GM12878 (cell line): ENCODE measurements at regions not wholly inside any gene's neighbourhood (a gene's known extent, or its start where the extent isn't known, plus 50 kb on each side); places are given as distances from the start of the nearest gene placed in this dataset.

ENCODE experiments used
- ATAC-seq: fragments of 200-7000 bp; cut with Tn5 transposase; 3 replicates; pipeline ENCODE4 v1.9.1; 2020; ENCODE audit warnings: mild to moderate bottlenecking, moderate library complexity
- BruUV-seq: library from RNA; stranded (reverse); fragments of 400-500 nt; replicated peaks from 2 replicates; lab custom pipeline; 2021; lab: Mats Ljungman, UMichigan
- CTCF ChIA-PET: fragments of 300-600 bp; sonication (Branson Sonifier 250); formaldehyde crosslinking; extraction: SDS; loops from one replicate; lab custom pipeline; 2021; ENCODE audit warnings: inconsistent platforms; lab: Yijun Ruan, JAX
- POLR2A ChIA-PET: fragments of 350-600 bp; formaldehyde crosslinking; extraction: SDS; loops from one replicate; lab custom pipeline; 2021; ENCODE audit warnings: inconsistent platforms; lab: Charles Lee
- RAD21 ChIA-PET: fragments of 300-600 bp; sonication (Branson Sonifier 250); formaldehyde crosslinking; loops from one replicate; lab custom pipeline; 2023; ENCODE audit warnings: antibody characterized with exemption; ENCODE audit not compliant: unreplicated experiment; lab: Charles Lee
- SMC1A ChIA-PET: fragments of 300-600 bp; sonication (Branson Sonifier 250); formaldehyde crosslinking; loops from one replicate; lab custom pipeline; 2023; ENCODE audit not compliant: unreplicated experiment, uncharacterized antibody; lab: Charles Lee
- DNase-seq: peaks from one replicate; pipeline ENCODE4 v3.0.0-alpha.2; 2011; ENCODE audit warnings: low read depth, low spot score
- FAIRE-seq: peaks from 3 replicates; lab custom pipeline; 2011; peaks lifted over from hg19 to GRCh38; lab: Jason Lieb, UNC
- H2AFZ ChIP-seq: 2 replicates; pipeline ENCODE4 v1.6.0; 2011; ENCODE audit warnings: low read depth, low read length, control low read depth; ENCODE audit not compliant: control insufficient read depth
- H3K27ac ChIP-seq: 2 replicates; pipeline ENCODE4 v1.5.1; 2011; ENCODE audit warnings: control low read depth; ENCODE audit not compliant: control insufficient read depth, insufficient read depth
- H3K27me3 ChIP-seq, 2 experiments: replicated peaks in 1 of 2; 2 replicates each; pipeline versions ENCODE4 v1.6.0 to v1.6.1; 2011; ENCODE audit warnings: low read length in 1 of 2; ENCODE audit not compliant: control insufficient read depth in 2 of 2, insufficient read depth in 2 of 2
- H3K36me3 ChIP-seq, 2 experiments: 2 replicates each; pipeline ENCODE4 v1.5.1; 2011; ENCODE audit warnings: low read length in 1 of 2; ENCODE audit not compliant: control insufficient read depth in 2 of 2, insufficient read depth in 2 of 2
- H3K4me1 ChIP-seq: 2 replicates; pipeline ENCODE4 v1.6.1; 2011; ENCODE audit warnings: mild to moderate bottlenecking, low read length, moderate library complexity, mixed read lengths; ENCODE audit not compliant: control insufficient read depth, insufficient read depth
- H3K4me2 ChIP-seq: 2 replicates; pipeline ENCODE4 v1.6.0; 2011; ENCODE audit warnings: control low read depth; ENCODE audit not compliant: control insufficient read depth, insufficient read depth
- H3K4me3 ChIP-seq: fragments of 200-600 bp; sonication (generic); 2 replicates; pipeline ENCODE4 v1.5.1; 2016
- H3K79me2 ChIP-seq: 2 replicates; pipeline ENCODE4 v1.6.0; 2011; ENCODE audit warnings: low read length; ENCODE audit not compliant: control insufficient read depth, insufficient read depth
- H3K9ac ChIP-seq: 2 replicates; pipeline ENCODE4 v1.8.0; 2011; ENCODE audit warnings: low read length, control low read depth, mixed read lengths; ENCODE audit not compliant: control insufficient read depth, insufficient read depth
- H3K9me3 ChIP-seq: replicated peaks from 3 replicates; pipeline ENCODE4 v1.5.1; 2011; ENCODE audit warnings: mild to moderate bottlenecking, low read length; ENCODE audit not compliant: control insufficient read depth, insufficient read depth
- H4K20me1 ChIP-seq: 2 replicates; pipeline ENCODE4 v1.6.0; 2011; ENCODE audit not compliant: control insufficient read depth, insufficient read depth
- ASH2L ChIP-seq: fragments of 300-600, 200-600 bp; sonication (generic); IDR thresholded peaks from 2 replicates; pipeline ENCODE4 v1.6.1; 2017; ENCODE audit warnings: low read depth, mild to moderate bottlenecking, borderline replicate concordance
- SPI1 ChIP-seq: IDR thresholded peaks from 2 replicates; pipeline ENCODE4 v1.6.1; 2011; ENCODE audit warnings: low read depth, mild to moderate bottlenecking, low read length, moderate library complexity, borderline replicate concordance; ENCODE audit not compliant: insufficient read depth
- WGBS: methylation state at CpG from one replicate; pipeline ENCODE4 v1.1.6; 2016; ENCODE audit warnings: low lambda C conversion rate; ENCODE audit not compliant: insufficient replicate concordance, insufficient coverage; ENCODE audit errors: missing lambda C conversion rate; 5-methylcytosine and 5-hydroxymethylcytosine counted together
- in situ Hi-C: fragments of 300-500 bp; cut with MboI; formaldehyde crosslinking; loops from 9 replicates; pipeline ENCODE4 v1.14.3; 2018; ENCODE audit warnings: mixed read lengths
- intact Hi-C: fragments of 100-400 bp; cut with micrococcal nuclease; formaldehyde crosslinking; loops from one replicate; pipeline ENCODE4 v1.14.2; 2022; ENCODE audit not compliant: unreplicated experiment
- TF ChIP-seq, protein P1 (sequence below): IDR thresholded peaks from 2 replicates; pipeline ENCODE4 v1.6.1; 2011; ENCODE audit warnings: low read depth, mild to moderate bottlenecking, low read length, moderate library complexity, borderline replicate concordance; ENCODE audit errors: extremely low read depth
- TF ChIP-seq, protein P2 (sequence below): fragments of 450-650 bp; conservative IDR thresholded peaks from 2 replicates; pipeline ENCODE4 v1.6.1; 2017; ENCODE audit warnings: mild to moderate bottlenecking, moderate library complexity

DNA sequence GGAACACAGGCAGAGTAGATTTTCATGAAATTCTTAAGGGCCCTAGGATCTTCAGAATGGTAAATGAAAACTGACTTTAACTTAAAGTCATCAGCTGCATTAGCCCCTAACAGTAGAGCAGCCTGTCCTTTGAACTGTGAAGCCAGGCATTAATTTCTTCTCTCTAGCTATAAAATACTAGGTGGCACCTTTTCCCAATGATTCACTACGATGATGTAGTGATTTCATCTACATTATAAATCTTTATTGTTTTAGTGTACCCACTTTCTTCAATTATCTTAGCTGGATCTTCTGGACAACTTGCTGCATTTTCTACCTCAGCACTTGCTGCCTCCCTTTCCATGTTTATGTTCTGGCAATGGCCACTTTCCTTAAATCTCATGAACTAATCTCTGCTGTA, 290.5 kb downstream of the NOL4 start (continued):
- TF ChIP-seq, protein P1, sequence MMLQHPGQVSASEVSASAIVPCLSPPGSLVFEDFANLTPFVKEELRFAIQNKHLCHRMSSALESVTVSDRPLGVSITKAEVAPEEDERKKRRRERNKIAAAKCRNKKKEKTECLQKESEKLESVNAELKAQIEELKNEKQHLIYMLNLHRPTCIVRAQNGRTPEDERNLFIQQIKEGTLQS, result no peak

DNA sequence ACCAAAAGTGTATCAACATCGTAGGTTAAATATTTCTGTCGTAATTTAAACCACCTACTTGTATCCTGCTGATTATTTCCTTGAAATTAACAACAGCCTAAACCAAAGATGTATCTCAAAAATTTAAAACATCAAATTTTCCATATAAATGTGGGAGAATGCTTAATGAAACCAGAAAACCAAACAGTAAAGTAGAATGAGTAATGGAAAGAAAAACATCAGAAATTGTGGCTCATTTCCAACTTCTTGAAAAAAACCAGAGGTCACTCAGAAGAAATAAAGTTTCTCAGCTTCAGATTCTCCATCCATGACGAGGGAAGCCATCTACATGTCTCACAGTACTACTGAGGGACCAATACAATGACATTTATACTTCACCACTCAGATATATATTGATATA, 296.5 kb downstream of the NOL4 start:
- CTCF ChIA-PET, result interaction anchor here (0.9 to 1.0 kb wide), 2 partner anchors 21 to 64 kb away, joined by 3 read pairs; no protein-coding TSS in a partner anchor
- no peaks in the 10 kb centered on the region for H3K79me2 ChIP-seq
- WGBS, result 6% methylated on average over 3 of the region's 3 CpGs
- POLR2A ChIA-PET, result no interaction called here
- RAD21 ChIA-PET, result no interaction called here
- H4K20me1 ChIP-seq, result no peaks in the 10 kb centered on the region
- H3K4me1 ChIP-seq, result no peaks in the 10 kb centered on the region
- H3K27ac ChIP-seq, result no peak overlapping the region
- BruUV-seq, result no TSS peak
- no peak for ATAC-seq
- no peak overlapping the region for H3K4me2 ChIP-seq
- no peak for FAIRE-seq
- H3K4me3 ChIP-seq, result no peak overlapping the region
- intact Hi-C loops, result no loop called here
- H3K9ac ChIP-seq, result no peak overlapping the region
- DNase-seq, result no peak
- TF ChIP-seq, protein P2, sequence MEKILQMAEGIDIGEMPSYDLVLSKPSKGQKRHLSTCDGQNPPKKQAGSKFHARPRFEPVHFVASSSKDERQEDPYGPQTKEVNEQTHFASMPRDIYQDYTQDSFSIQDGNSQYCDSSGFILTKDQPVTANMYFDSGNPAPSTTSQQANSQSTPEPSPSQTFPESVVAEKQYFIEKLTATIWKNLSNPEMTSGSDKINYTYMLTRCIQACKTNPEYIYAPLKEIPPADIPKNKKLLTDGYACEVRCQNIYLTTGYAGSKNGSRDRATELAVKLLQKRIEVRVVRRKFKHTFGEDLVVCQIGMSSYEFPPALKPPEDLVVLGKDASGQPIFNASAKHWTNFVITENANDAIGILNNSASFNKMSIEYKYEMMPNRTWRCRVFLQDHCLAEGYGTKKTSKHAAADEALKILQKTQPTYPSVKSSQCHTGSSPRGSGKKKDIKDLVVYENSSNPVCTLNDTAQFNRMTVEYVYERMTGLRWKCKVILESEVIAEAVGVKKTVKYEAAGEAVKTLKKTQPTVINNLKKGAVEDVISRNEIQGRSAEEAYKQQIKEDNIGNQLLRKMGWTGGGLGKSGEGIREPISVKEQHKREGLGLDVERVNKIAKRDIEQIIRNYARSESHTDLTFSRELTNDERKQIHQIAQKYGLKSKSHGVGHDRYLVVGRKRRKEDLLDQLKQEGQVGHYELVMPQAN, result no peak
- no peak for TF ChIP-seq ASH2L
- TF ChIP-seq SPI1, result no peak
- TF ChIP-seq, all 136 proteins: peak for 0
- H2AFZ ChIP-seq, result no peak overlapping the region
- SMC1A ChIA-PET, result interaction anchor here (0.6 kb wide), 1 partner anchor 10 kb away, joined by 3 read pairs; no protein-coding TSS in a partner anchor
- no peaks in the 10 kb centered on the region for H3K36me3 ChIP-seq
- no peaks in the 10 kb centered on the region for H3K9me3 ChIP-seq
- no peaks in the 10 kb centered on the region for H3K27me3 ChIP-seq
- in situ Hi-C loops, result no loop called here
